H1 (cell line): ENCODE measurements at regions not wholly inside any gene's neighbourhood (a gene's known extent, or its start where the extent isn't known, plus 50 kb on each side); places are given as distances from the start of the nearest gene placed in this dataset.

ENCODE experiments used
- CTCF ChIA-PET: fragments of 300-600 bp; sonication (Branson Sonifier 250); formaldehyde crosslinking; loops from one replicate; lab custom pipeline; 2021; ENCODE audit not compliant: partially characterized antibody; lab: Charles Lee
- POLR2A ChIA-PET: fragments of 300-600 bp; sonication (Branson Sonifier 250); formaldehyde crosslinking; loops from one replicate; lab custom pipeline; 2021; ENCODE audit warnings: inconsistent platforms; ENCODE audit not compliant: partially characterized antibody; lab: Charles Lee
- DNase-seq, 2 experiments: peaks; one replicate each; pipeline versions ENCODE4 v3.0.0 to v3.0.0-alpha.2; 2010 to 2022; ENCODE audit warnings: low spot score in 2 of 2, low read depth in 1 of 2, mixed read lengths in 1 of 2
- FAIRE-seq: peaks from 2 replicates; lab custom pipeline; 2011; peaks lifted over from hg19 to GRCh38; lab: Jason Lieb, UNC
- H2AFZ ChIP-seq: 2 replicates; pipeline ENCODE4 v1.8.1; 2012; ENCODE audit warnings: low read length, inconsistent platforms
- H2AK5ac ChIP-seq: 2 replicates; pipeline ENCODE4 v1.6.1; 2013; ENCODE audit warnings: low read depth, low read length
- H2BK120ac ChIP-seq: replicated peaks from 2 replicates; pipeline ENCODE3; 2013; ENCODE audit warnings: low read depth, low read length, inconsistent platforms
- H2BK12ac ChIP-seq: 2 replicates; pipeline ENCODE4 v1.6.1; 2013; ENCODE audit warnings: low read depth, low read length
- H2BK15ac ChIP-seq: 2 replicates; pipeline ENCODE4 v1.6.1; 2013; ENCODE audit warnings: low read length
- H2BK20ac ChIP-seq: 2 replicates; pipeline ENCODE4 v1.6.1; 2013; ENCODE audit warnings: low read length
- H2BK5ac ChIP-seq: 2 replicates; pipeline ENCODE4 v1.6.1; 2013; ENCODE audit warnings: low read depth, low read length
- H3K14ac ChIP-seq: 2 replicates; pipeline ENCODE4 v1.6.1; 2013; ENCODE audit warnings: inconsistent platforms; ENCODE audit not compliant: insufficient read length
- H3K18ac ChIP-seq: 2 replicates; pipeline ENCODE4 v1.6.1; 2013; ENCODE audit warnings: low read length; ENCODE audit errors: extremely low read depth
- H3K23ac ChIP-seq: 2 replicates; pipeline ENCODE4 v1.6.1; 2013; ENCODE audit warnings: inconsistent platforms; ENCODE audit not compliant: insufficient read length
- H3K23me2 ChIP-seq: 2 replicates; pipeline ENCODE4 v1.6.1; 2013; ENCODE audit warnings: low read depth, low read length
- H3K27ac ChIP-seq: 2 replicates; pipeline ENCODE4 v1.6.1; 2011; ENCODE audit warnings: low read depth, low read length, inconsistent platforms
- H3K27me3 ChIP-seq, 4 experiments: replicated peaks in 1 of 4; 1 replicate in 1 of 4; 2 replicates in 3 of 4; pipeline versions ENCODE4 v1.6.1 to v1.8.1; 2011 to 2013; ENCODE audit warnings: low read length in 3 of 4, mild to moderate bottlenecking in 3 of 4, inconsistent platforms in 2 of 4, mixed read lengths in 2 of 4, moderate library complexity in 1 of 4; ENCODE audit not compliant: control insufficient read depth in 3 of 4, insufficient read depth in 3 of 4; ENCODE audit errors: extremely low read depth in 1 of 4
- H3K36me3 ChIP-seq, 4 experiments: 2 replicates each; pipeline versions ENCODE4 v1.6.1 to v1.8.1; 2011 to 2013; ENCODE audit warnings: mild to moderate bottlenecking in 4 of 4, low read length in 3 of 4, moderate library complexity in 2 of 4, control low read depth in 1 of 4, inconsistent platforms in 1 of 4; ENCODE audit not compliant: insufficient read depth in 4 of 4, control insufficient read depth in 2 of 4
- H3K4ac ChIP-seq: replicated peaks from 2 replicates; pipeline ENCODE3; 2013; ENCODE audit warnings: low read length, low read depth, mixed read lengths, inconsistent platforms; ENCODE audit not compliant: insufficient read length
- H3K4me1 ChIP-seq, 4 experiments: replicated peaks in 1 of 4; 1 replicate in 1 of 4; 2 replicates in 3 of 4; pipeline versions ENCODE4 v1.6.1 to v1.8.1; 2011 to 2013; ENCODE audit warnings: low read length in 3 of 4, inconsistent platforms in 2 of 4, mixed read lengths in 1 of 4; ENCODE audit not compliant: insufficient read depth in 4 of 4, control insufficient read depth in 3 of 4
- H3K4me2 ChIP-seq, 2 experiments: 2 replicates each; pipeline versions ENCODE4 v1.6.1 to v1.8.1; 2011 to 2013; ENCODE audit warnings: low read depth in 2 of 2, low read length in 2 of 2, control low read depth in 1 of 2, inconsistent platforms in 1 of 2, mild to moderate bottlenecking in 1 of 2; ENCODE audit not compliant: insufficient read depth in 1 of 2
- H3K4me3 ChIP-seq, 4 experiments: fragments of 200-600, 300-600 bp in 1 of 4; sonication (generic), shearing (Covaris generic), sonication (Bioruptor Twin) in 1 of 4; 2 replicates each; pipeline versions ENCODE4 v1.5.1 to v1.8.1; 2011 to 2016; ENCODE audit warnings: low read length in 4 of 4, low read depth in 3 of 4, control low read depth in 2 of 4, inconsistent platforms in 2 of 4, mild to moderate bottlenecking in 2 of 4, mixed read lengths in 1 of 4, moderate library complexity in 1 of 4; ENCODE audit not compliant: insufficient read depth in 2 of 4; ENCODE audit errors: extremely low read depth in 1 of 4
- H3K56ac ChIP-seq: replicated peaks from 2 replicates; pipeline ENCODE3; 2013; ENCODE audit warnings: low read depth, mild to moderate bottlenecking, mixed read lengths, low read length, inconsistent platforms; ENCODE audit not compliant: insufficient read length
- H3K79me1 ChIP-seq: 2 replicates; pipeline ENCODE4 v1.6.1; 2013; ENCODE audit warnings: low read depth, low read length, control low read depth
- H3K79me2 ChIP-seq, 2 experiments: 2 replicates each; pipeline versions ENCODE4 v1.6.1 to v1.8.1; 2012 to 2013; ENCODE audit warnings: low read length in 2 of 2, mild to moderate bottlenecking in 2 of 2, inconsistent platforms in 1 of 2; ENCODE audit not compliant: insufficient read depth in 2 of 2, control insufficient read depth in 1 of 2
- H3K9ac ChIP-seq, 4 experiments: replicated peaks in 1 of 4; 1 replicate in 1 of 4; 2 replicates in 3 of 4; pipeline versions ENCODE4 v1.6.1 to v1.8.1; 2011 to 2013; ENCODE audit warnings: low read depth in 3 of 4, low read length in 3 of 4, control low read depth in 2 of 4, mild to moderate bottlenecking in 2 of 4, moderate library complexity in 2 of 4, inconsistent platforms in 1 of 4; ENCODE audit errors: extremely low read depth in 1 of 4
- H3K9me3 ChIP-seq, 2 experiments: 2 replicates each; pipeline versions ENCODE4 v1.6.1 to v1.8.1; 2012 to 2013; ENCODE audit warnings: mild to moderate bottlenecking in 2 of 2, moderate library complexity in 2 of 2, control low read depth in 1 of 2, inconsistent platforms in 1 of 2, low read depth in 1 of 2, low read length in 1 of 2, mixed read lengths in 1 of 2; ENCODE audit not compliant: insufficient read depth in 2 of 2
- H4K20me1 ChIP-seq, 2 experiments: replicated peaks in 1 of 2; 2 replicates each; pipeline versions ENCODE3 to v1.8.1; 2011 to 2013; ENCODE audit warnings: inconsistent platforms in 2 of 2, low read length in 2 of 2, mild to moderate bottlenecking in 1 of 2; ENCODE audit not compliant: insufficient read depth in 2 of 2, control insufficient read depth in 1 of 2
- H4K5ac ChIP-seq: 2 replicates; pipeline ENCODE4 v1.6.1; 2013; ENCODE audit warnings: low read length, low read depth, mixed read lengths, inconsistent platforms; ENCODE audit not compliant: insufficient read length
- H4K8ac ChIP-seq: 2 replicates; pipeline ENCODE4 v1.8.0; 2013; ENCODE audit warnings: mild to moderate bottlenecking, moderate library complexity, low read length, inconsistent platforms; ENCODE audit not compliant: insufficient read depth; ENCODE audit errors: extremely low read depth
- H4K91ac ChIP-seq: replicated peaks from 2 replicates; pipeline ENCODE3; 2013; ENCODE audit warnings: low read length, mixed read lengths, inconsistent platforms; ENCODE audit not compliant: insufficient read length
- ATF3 ChIP-seq: IDR thresholded peaks from 2 replicates; pipeline ENCODE4 v1.6.1; 2011; ENCODE audit warnings: low read depth, mild to moderate bottlenecking, low read length; ENCODE audit not compliant: insufficient read depth
- CHD2 ChIP-seq: IDR thresholded peaks from 2 replicates; pipeline ENCODE4 v1.6.1; 2012; ENCODE audit warnings: low read length, improper control_type of control experiment
- EP300 ChIP-seq, 2 experiments: IDR thresholded peaks; 1 replicate in 1 of 2; 2 replicates in 1 of 2; pipeline ENCODE4 v1.6.1; 2011 to 2012; ENCODE audit warnings: low read depth in 2 of 2, low read length in 2 of 2, mild to moderate bottlenecking in 2 of 2, borderline replicate concordance in 1 of 2, inconsistent platforms in 1 of 2, moderate library complexity in 1 of 2
- FOSL1 ChIP-seq: IDR thresholded peaks from 2 replicates; pipeline ENCODE4 v1.6.1; 2011; ENCODE audit warnings: mild to moderate bottlenecking, low read depth, low read length, moderate library complexity; ENCODE audit not compliant: insufficient read depth
- JUN ChIP-seq: IDR thresholded peaks from 2 replicates; pipeline ENCODE4 v1.6.1; 2011; ENCODE audit warnings: low read depth, mild to moderate bottlenecking, improper control_type of control experiment, low read length
- KDM5A ChIP-seq: fragments of 200-600 bp; IDR thresholded peaks from 2 replicates; pipeline ENCODE4 v1.7.1; 2012; ENCODE audit warnings: mild to moderate bottlenecking, low read length, inconsistent platforms, mixed read lengths
- PHF8 ChIP-seq: fragments of 200-600 bp; sonication (generic); conservative IDR thresholded peaks from 2 replicates; pipeline ENCODE4 v1.7.1; 2012; ENCODE audit warnings: low read depth, mild to moderate bottlenecking, inconsistent platforms, low read length, moderate library complexity
- RAD21 ChIP-seq, 2 experiments: IDR thresholded peaks in 1 of 2; conservative IDR thresholded peaks in 1 of 2; 2 replicates each; pipeline ENCODE4 v1.6.1; 2011; ENCODE audit warnings: low read depth in 2 of 2, low read length in 2 of 2, improper control_type of control experiment in 1 of 2, inconsistent platforms in 1 of 2, mild to moderate bottlenecking in 1 of 2, moderate library complexity in 1 of 2
- RBBP5 ChIP-seq: IDR thresholded peaks from 2 replicates; pipeline ENCODE4 v1.7.1; 2012; ENCODE audit warnings: low read depth, mild to moderate bottlenecking, inconsistent platforms, low read length, moderate library complexity, borderline replicate concordance
- RFX5 ChIP-seq: IDR thresholded peaks from 2 replicates; pipeline ENCODE4 v1.6.1; 2011; ENCODE audit warnings: low read depth, low read length, improper control_type of control experiment, borderline replicate concordance
- RNF2 ChIP-seq: fragments of 200-900, 300-1000 bp; sonication (generic); IDR thresholded peaks from 2 replicates; pipeline ENCODE4 v1.7.1; 2016; ENCODE audit warnings: borderline replicate concordance, low read depth, mild to moderate bottlenecking, antibody characterized with exemption, low read length; ENCODE audit not compliant: poor library complexity, severe bottlenecking; ENCODE audit errors: missing control alignments
- SIN3A ChIP-seq, 2 experiments: IDR thresholded peaks in 1 of 2; conservative IDR thresholded peaks in 1 of 2; 2 replicates each; pipeline ENCODE4 v1.6.1; 2011 to 2012; ENCODE audit warnings: low read length in 2 of 2, improper control_type of control experiment in 1 of 2, low read depth in 1 of 2, mild to moderate bottlenecking in 1 of 2
- ZNF274 ChIP-seq: IDR thresholded peaks from 2 replicates; pipeline ENCODE4 v1.7.0; 2012; ENCODE audit warnings: low read length, borderline replicate concordance; ENCODE audit errors: extremely low read depth
- WGBS, 2 experiments: shearing (Covaris generic) in 1 of 2; methylation state at CpG; one replicate each; pipeline versions ENCODE4 v1.1.6 to v1.1.7; 2013 to 2015; ENCODE audit warnings: low lambda C conversion rate in 2 of 2, mixed read lengths in 2 of 2, inconsistent platforms in 1 of 2, low coverage in 1 of 2, missing lambda C conversion rate in 1 of 2; ENCODE audit not compliant: insufficient replicate concordance in 2 of 2, insufficient coverage in 1 of 2, insufficient read length in 1 of 2; ENCODE audit errors: extremely low coverage in 1 of 2, missing lambda C conversion rate in 1 of 2; 5-methylcytosine and 5-hydroxymethylcytosine counted together

GRCh38 chr6:85017352-85017751 is 253.0 kb upstream of the TBX18 start:
- CTCF ChIA-PET: interaction anchor here (0.7 to 2.3 kb wide), 3 partner anchors 101 to 308 kb away, joined by 3 to 10 read pairs (median 4); no protein-coding TSS in a partner anchor
- TF ChIP-seq RAD21 (IDR thresholded peaks at IDR 0.05 in 1 of 2, conservative IDR thresholded peaks at IDR 0.05 in 1 of 2; ENCODE audit: low read depth in 2 of 2, low read length in 2 of 2) (no peak), RFX5 (no peak), ZNF274 (no peak), CHD2 (no peak), PHF8 (no peak), EP300 (IDR thresholded peaks at IDR 0.05; ENCODE audit: borderline replicate concordance in 1 of 2, low read depth in 2 of 2, low read length in 2 of 2) (no peak), JUN (no peak), KDM5A (no peak), SIN3A (conservative IDR thresholded peaks at IDR 0.05 in 1 of 2, IDR thresholded peaks at IDR 0.05 in 1 of 2; ENCODE audit: low read depth in 1 of 2, low read length in 2 of 2) (no peak), RBBP5 (no peak), ATF3 (no peak), FOSL1 (no peak), RNF2 (no peak)
- no peak overlapping the region for H3K18ac ChIP-seq
- H3K23ac ChIP-seq: no peak overlapping the region
- no peak overlapping the region for H3K4me2 ChIP-seq
- H3K56ac ChIP-seq: no peak overlapping the region
- no peaks in the 10 kb centered on the region for H3K27me3 ChIP-seq
- H2BK12ac ChIP-seq: no peak overlapping the region
- no peak overlapping the region for H3K4ac ChIP-seq
- WGBS, 2 experiments: 89% methylated on average over 1 of the region's 1 CpG; no CpG with 5 or more reads in 1 of the 2 experiments
- H2BK20ac ChIP-seq: no peak overlapping the region
- H3K36me3 ChIP-seq: no peaks in the 10 kb centered on the region
- no peak overlapping the region for H2BK15ac ChIP-seq
- H3K4me3 ChIP-seq: no peak overlapping the region
- no peak overlapping the region for H2BK5ac ChIP-seq
- H3K79me2 ChIP-seq: no peaks in the 10 kb centered on the region
- no peaks in the 10 kb centered on the region for H3K23me2 ChIP-seq
- H4K8ac ChIP-seq: no peak overlapping the region
- no peak overlapping the region for H2BK120ac ChIP-seq
- H4K20me1 ChIP-seq: no peaks in the 10 kb centered on the region
- no peak overlapping the region for H3K9ac ChIP-seq
- no peak overlapping the region for H4K5ac ChIP-seq
- POLR2A ChIA-PET: no interaction called here
- H3K79me1 ChIP-seq: no peaks in the 10 kb centered on the region
- no peak overlapping the region for H4K91ac ChIP-seq
- no peak for FAIRE-seq
- no peaks in the 10 kb centered on the region; a peak in 1 of 7 replicates for H3K4me1 ChIP-seq
- no peak overlapping the region for H2AFZ ChIP-seq
- no peak for DNase-seq
- no peak overlapping the region for H2AK5ac ChIP-seq
- no peaks in the 10 kb centered on the region for H3K9me3 ChIP-seq
- no peak overlapping the region for H3K27ac ChIP-seq
- no peak overlapping the region for H3K14ac ChIP-seq
